ENCODE measurements at regions not wholly inside any gene's neighbourhood (a gene's known extent, or its start where the extent isn't known, plus 50 kb on each side); places are given as distances from the start of the nearest gene placed in this dataset.

- no peak for TF ChIP-seq SUZ12 (IDR thresholded peaks at IDR 0.05; ENCODE audit: extremely low read depth, insufficient read depth, insufficient read length)
- no peak for TF ChIP-seq ZNF274 (IDR thresholded peaks at IDR 0.05; ENCODE audit: low read depth, low read length)
These were observed 71.6 kb upstream of the GRIK3 start for GRCh38 chr1:37105911-37106310.
